ENCODE measurements at regions not wholly inside any gene's neighbourhood (a gene's known extent, or its start where the extent isn't known, plus 50 kb on each side); places are given as distances from the start of the nearest gene placed in this dataset.
"Not testable (repeated sequence)": the region's sequence is repeated elsewhere in the genome, so short reads cannot be mapped to it uniquely, and the experiment has no call there.

DNA sequence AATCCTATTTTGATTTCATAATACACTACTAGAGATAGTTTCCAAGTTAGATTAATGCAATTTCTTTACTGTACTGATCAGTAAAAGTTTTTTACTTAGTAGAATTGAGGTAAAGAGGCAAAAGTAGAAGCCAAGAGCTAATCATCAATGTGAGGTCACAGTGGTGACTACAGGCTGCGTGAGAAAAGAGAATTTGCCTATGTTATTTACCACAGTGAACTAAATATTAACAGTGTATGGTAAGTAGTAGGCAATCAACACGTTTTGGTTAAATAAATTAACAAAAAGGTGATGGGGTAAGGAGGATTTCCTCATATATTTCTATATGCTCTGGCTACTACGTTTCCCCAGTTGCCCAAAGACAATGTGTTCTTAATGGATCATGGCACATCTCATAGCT is 202.2 kb upstream of the CMC1 start:
- DNase-seq: no peak

DNA sequence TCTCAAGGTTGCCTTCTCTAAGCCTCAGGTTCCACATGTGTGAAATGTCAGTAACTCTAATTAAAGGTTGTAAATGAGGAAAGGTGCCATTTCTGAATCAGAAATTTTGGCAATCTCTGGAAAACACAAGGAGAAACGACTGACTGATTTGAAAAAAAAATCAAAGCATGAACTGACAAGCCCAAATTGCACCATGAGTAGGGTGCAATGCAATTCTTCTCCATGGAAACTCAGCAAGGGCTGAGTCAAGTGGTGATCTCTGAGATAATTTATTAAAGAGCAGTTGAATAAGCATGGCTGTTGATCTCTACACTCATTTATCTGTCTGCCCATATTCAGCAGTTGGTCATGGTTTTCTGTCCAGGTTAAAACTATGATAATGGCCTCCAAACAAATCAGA is 201.6 kb upstream of the CMC1 start:
- no peak for DNase-seq

DNA sequence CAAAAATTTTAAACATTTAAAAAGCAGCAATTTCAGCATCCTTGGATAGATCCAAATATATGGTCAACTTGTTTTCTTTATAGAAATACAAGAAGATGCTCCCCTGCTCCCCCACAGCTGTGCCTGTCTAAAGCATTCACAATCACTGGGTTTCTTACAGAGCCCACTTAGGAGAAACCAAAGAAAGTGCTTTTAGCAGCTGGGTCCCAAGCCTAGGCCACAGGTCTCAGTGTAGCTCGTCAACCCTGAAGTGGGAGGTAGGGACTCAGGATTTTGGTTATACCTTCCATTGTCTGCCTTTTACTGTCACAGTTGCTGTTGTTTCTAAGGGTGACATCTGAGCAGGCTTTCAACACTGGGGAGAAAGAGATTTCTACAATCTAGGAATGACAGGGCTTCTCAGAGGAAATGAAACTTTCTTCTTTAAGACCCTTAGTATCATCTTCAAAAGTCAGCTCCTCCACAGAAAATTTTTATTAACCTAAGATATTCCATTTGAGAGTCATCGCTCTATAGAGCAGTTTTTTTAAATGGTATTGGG is 199.3 kb upstream of the CMC1 start:
- DNase-seq: no peak

DNA sequence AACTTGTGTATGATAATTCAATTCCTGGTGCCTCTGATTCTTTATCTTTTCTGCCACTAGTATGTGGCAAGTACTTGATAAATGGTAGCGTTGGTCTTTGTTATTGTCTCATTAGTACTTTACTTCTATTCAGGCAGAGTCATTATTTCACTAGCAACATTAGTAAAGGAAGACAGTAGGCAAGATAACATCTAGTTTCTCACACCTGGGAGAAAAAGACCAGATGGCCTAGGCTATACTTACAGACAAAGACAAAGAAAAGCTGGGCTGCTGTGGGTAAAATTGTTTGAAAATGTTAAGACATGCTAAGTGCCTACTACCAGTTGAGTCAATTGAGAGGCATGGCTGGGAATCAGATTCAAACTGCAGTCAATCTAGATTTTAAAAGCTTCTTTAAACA is 198.7 kb upstream of the CMC1 start:
- no peak for DNase-seq

DNA sequence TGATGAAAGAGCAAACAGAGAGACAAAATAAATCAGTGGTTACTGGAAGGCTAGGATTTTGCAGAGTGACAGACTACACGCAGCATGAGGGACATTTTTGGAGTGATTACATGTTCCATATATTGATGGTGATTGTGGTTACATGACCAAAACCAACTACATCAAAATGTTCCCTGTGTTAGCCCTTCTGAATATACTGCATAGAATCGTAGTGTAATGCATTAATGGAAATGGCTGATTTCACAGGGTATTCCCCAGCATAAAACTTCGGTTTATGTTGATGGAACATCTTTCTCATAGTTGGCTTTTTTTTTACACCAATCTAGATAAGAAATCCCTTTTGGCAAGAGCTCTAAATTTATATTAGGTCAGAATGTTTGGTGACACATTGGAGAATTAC is 191.3 kb upstream of the CMC1 start:
- no peak for DNase-seq

DNA sequence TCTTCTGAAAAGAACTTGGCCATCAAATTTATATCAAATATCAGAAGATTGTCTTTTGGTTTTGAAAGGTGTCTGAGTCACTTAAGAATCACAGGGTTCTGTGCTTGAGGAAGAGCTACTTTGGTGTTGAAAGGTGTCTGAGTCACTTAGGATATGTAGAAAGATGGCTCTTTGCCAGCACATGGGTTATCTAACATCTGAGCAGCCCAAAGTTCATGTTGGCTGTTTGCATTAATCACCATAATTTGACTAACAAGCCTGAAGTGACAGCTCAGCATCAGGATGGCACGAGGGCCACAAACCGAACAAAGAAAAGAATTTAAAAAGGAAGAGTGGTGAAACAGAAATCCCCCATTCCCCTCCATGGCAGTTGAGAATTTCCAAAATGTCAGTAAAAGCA is 190.5 kb upstream of the CMC1 start:
- DNase-seq: peak; percentile 66

DNA sequence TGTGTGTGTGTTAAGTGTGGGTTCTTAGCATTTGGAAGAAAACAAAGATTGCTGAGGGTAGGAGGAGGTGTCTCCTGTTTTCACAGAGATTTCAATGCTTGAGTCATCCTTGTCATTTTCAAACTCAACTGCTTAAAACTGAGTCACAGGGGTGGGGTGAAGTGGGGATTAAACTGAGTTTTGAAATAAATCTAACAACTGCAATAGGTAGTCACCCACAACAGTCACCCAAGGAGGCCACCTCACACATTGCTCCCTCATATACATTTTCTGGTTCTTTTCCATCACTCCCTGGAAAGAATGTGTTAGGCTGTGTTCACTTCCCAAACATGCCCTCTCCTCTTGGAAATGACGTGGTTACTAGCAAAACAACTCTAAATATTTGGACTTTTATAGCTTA is 187.7 kb upstream of the CMC1 start:
- DNase-seq: peak; percentile 77

DNA sequence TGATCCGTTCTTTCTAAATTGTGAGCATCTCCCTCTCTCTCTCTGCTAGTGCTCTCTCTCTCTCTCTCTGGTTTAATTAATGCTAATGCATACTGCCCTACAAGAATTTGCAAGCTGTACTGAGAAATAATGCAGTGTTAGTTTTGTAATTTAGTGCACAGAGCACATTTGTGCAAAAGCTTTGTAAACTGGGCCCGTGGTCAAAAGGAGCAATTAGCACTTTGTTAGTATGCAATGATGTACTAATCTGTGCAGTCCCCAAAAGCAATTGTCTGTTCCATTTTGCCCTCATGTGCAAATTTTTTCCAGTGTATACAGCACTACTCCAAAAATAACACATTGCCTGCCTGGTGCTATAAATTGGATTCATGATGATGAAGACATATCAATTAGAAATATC is 184.6 kb upstream of the CMC1 start:
- DNase-seq: no peak

DNA sequence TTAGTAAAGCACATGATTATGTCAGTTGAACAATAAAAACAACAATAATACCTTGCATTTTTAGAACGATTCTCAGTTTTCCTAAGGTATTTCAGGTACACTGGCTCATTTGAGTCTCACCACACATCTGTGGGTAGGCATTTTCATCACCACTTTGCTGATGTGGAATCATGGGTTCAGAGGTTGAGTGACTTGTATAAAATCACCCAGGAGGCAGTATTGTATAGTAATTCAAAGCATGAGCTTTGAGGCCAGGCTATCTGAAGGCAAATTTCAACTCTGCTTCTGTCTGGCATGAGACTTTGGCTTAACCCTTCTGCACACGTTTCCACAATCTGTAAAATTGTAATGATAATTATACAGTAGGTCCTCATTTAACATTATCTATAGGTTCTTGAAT is 183.9 kb upstream of the CMC1 start:
- DNase-seq: no peak

DNA sequence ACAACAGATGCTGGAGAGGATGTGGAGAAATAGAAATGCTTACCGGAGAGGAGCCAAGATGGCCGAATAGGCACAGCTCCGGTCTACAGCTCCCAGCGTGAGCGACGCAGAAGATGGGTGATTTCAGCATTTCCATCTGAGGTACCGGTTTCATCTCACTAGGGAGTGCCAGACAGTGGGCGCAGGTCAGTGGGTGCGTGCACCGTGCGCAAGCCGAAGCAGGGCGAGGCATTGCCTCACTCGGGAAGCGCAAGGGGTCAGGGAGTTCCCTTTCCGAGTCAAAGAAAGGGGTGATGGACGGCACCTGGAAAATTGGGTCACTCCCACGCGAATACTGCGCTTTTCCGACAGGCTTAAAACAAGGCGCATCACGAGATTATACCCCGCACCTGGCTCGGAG is 182.2 kb upstream of the CMC1 start:
- DNase-seq: not testable (repeated sequence)

DNA sequence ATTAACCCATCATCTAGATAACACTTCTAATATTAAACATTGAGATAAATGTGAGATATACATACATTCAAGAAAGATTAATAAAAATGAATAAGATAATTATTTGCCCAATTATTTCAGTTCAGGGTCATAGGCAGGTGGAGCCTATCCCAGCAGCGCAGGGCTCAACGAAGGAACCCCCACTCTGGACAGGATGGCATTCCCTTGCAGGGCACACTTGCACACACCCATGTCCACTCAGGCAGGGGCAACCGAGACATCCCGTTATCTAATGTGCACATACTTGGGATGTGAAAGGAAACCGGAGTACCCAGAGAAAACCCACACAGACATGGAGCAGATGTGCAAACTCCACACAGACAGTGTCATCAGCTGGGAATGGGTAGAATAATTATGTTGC is 175.4 kb upstream of the CMC1 start:
- DNase-seq: no peak

DNA sequence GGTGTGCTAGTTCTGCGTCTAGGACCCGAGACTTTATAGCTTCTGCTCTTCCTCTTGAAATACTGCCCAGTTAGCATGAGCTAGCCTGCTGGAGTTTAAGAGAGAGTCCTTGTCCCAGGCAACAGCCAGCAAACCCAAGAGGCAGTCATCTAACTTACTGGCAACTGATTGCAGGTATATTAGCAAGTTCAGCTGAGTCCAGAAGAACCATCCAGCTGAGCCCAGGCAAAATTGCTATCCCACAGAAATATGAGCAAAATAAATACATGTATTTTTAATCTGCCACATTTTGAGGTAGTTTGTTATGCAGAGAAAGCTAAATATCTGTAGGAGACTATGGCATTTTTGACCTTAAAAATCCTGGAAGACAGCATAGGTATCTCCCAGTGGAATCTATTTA is 174.4 kb upstream of the CMC1 start:
- DNase-seq: no peak

DNA sequence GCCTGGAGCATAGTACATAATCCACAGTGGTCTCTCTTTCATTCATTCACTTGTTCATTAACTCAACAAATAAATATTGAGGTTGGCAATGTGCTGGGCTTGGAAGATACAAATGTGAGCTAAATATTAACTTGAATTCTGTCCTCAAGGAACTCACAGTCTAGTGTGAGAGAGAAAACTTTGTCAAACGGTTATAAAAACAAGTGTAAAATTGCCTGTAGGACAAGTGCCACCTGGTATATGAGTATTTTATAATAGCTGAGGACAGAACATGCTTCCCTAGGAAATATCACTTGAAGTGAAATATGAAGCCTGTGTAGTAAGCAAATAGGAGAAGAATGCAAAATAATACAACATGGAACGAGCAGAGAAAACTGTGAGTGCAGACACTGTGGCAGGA is 173.1 kb upstream of the CMC1 start:
- no peak for DNase-seq

DNA sequence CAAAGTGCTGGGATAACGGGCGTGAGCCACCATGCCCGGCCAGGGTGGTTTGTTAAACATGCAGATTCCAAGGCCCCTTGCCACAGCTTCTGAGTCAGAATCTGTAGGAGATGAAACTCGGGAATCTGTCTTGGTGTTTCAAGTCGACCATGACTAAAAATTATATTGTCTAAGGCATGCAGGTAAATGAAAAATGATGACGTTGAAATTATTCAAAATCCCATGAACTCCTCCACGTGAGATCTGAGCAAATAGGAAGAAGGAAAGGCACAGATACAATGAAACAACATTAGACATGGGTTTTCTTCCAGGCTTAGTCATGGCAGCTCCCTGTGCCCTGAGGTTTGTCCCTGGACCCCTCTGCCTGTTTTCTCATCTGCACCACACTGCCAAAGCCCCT is 172.0 kb upstream of the CMC1 start:
- DNase-seq: no peak

DNA sequence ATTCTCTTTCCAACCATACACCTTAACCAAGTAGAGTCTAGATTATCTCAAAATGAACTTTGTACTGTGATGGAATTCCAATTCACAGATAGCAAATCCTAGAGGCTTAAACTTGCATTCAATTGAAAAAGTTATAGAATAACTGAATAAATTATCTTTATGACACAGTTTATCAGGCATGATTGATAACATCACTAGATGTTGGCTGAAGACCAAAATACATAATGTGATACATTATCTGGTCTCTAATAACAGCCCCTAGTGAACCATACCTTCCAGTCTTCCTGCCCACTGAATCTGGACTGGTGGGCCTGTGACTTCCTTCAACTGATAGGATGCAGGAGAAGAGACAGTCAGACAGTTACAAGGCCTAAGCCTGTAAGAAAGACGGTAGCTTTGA is 165.2 kb upstream of the CMC1 start:
- no peak for DNase-seq

DNA sequence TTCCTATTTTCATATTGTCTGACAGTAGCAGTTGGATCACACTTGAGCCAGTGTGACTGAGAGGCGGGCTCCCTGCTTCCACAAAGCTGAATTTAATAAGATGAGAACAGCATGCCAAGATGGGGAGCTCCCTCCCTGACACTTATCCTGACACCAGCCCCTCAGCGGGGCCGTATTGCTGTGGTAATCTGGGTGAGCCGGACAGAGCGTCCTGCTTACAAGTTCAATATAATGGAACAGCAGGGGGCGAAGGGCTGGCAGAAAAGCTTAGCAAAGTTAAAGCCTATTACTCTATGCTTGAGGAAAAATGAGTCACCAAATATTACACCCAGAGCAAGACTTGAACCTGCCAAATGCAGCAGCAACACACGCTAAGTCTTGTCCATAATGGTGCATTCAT is 163.8 kb upstream of the CMC1 start:
- peak; percentile 3 for DNase-seq

DNA sequence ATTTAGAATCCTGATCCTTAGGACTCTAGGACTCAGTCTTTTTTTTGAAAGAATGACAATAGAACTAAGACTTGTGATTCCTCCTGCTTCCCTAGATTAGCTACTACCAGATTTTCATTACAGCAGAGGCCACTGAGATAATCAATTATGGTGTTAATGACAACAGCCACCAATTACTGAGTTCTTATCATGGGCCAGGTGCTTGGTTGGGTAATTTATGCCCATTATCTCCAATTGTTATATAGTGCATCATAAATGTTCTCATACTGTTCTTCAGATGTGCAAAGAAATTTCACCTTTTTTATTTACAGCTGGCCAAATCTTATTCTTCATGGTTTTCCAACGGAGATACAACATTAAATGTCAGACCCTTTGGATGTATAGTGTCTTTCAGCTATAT is 162.9 kb upstream of the CMC1 start:
- DNase-seq: no peak

DNA sequence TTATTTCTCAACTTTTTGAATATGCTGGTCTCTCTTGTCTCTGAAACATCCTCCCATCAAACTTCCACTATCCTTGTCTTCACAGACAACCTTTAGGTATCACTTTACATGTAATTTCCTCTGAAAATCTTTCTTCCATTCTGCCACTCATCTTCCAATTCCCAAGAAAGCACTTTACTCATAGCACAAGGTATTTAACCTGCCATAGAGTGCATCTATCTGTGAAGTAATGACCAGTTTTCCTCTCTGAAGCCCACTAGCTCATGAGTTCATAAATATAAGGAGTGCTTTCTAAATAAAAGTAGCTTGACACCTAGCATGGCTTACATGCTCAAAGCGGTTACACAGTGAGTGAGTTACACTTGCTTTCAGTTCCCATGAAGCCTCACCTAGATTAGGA is 160.7 kb upstream of the CMC1 start:
- DNase-seq: no peak

DNA sequence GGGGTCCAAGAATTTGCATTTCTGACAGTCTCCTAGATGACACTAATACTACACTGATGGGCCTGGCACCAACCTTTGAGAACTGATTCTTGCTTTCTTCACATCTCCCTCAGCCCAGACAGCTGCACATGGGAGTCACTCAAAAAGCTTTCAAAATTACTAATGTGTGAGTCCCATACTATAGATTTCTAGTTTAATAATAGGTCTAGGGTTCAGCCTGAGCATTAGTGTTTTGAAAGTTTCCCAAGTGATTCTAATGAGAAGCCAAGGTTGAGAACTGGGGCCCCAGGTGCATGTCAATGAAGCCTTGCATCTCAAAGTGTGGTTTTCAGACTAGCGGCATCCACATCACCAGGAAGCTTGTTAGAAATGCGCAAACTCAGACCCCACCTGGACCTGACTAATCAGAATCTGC is 159.9 kb upstream of the CMC1 start:
- no peak for DNase-seq

DNA sequence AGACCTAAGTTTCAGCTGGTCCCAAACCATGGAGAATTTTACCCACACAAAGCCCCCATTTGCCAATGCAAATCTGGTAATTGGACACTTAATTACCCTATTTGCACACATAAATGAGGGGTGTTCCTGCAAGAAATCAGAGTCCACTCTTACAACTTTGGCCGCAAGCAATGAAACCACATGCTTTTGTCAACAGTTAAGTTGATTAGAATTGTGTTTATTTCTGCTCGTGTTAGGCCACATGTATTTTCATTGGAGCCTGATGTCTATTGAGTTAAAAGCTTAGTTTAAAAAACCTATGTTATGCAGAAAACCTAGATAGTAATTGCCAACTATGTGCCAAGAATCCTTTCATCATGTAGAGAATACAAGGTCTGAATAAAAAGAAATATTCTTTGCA is 153.8 kb upstream of the CMC1 start:
- no peak for DNase-seq

DNA sequence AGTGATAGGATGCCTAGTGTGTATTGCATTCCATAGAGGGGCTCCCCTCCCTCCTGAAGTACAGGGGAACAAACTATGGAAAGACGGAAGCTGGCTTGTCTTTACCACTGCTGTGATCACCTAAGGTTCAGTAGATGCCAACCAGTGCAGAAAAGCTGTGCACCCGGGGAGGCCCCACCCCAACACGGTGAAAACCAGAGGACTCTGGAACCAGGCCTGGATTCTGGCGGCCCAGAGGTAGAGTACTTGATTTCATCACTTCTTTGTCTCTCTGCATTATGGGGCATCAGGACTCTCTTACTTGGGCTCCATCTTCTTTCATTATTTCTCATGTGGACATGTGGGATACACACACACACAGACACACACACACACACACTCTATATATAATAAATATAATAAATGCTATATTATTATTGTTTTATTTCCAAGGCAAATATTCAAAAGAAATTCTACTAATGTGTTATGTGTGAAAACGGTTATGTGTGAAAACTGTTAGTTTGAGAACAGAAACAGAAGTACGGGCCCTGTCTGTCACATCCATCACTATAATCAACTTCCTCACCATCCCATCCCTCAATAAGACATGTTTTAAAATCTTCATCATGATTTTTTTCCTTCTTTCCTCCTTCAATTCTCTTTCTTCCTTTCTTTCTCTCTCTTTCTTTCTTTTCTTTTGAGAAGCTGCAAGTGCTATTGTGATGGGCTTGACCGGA is 152.4 kb upstream of the CMC1 start:
- DNase-seq: no peak

DNA sequence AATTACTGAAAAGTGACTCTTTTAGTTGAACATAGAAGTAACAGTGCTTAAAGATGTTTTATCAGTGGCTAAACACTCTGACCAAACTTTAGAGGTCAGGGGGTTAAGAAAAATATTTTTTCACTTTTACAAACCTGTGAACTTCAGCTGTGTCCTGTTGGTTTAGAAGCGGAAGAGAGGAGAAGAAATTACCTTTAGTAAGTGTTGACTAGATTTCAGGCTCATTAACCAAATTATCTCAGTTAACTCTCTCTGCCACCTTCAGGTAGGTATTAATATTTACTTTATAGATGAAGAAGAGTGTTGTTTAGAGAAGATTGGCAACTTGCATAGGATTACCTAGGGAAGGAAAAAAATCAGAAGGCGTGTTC is 151.9 kb upstream of the CMC1 start:
- DNase-seq: no peak

DNA sequence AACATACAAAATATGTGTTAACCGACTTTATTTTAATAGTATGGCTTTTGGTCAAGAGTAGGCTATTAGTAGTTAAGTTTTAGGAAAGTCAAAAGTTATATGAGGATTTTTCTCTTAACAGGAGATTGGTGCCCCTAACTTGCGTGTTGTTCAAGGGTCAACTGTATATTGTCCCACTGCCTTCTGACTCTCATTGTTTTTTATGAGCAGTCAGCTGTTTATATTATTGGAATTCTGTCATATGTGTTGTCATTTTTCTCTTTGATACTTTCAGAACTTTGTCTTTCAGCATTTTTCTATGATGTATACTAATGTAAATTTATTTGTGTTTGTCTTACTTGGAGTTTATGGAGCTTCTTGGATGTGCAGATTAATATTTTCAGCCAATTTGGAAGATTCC is 142.1 kb upstream of the CMC1 start:
- no peak for DNase-seq

DNA sequence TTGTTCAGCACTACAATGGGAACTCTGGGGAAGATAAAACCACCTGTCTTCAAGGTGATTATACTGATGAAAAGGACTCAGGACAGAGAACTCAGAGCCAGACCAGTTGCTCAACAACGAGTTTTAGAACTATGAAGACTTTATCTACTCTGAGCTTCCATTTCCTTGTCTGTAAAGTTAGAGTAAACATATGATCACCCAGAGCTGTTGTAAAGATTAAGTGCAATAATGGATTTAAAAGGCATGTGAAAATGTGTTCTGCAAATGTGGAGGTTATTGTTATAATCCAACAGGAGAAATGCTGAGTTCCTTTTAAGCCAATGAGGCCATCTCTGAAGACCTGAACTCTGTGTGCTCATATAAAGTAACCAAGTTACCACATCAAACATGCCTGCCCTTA is 139.7 kb upstream of the CMC1 start:
- DNase-seq: no peak

DNA sequence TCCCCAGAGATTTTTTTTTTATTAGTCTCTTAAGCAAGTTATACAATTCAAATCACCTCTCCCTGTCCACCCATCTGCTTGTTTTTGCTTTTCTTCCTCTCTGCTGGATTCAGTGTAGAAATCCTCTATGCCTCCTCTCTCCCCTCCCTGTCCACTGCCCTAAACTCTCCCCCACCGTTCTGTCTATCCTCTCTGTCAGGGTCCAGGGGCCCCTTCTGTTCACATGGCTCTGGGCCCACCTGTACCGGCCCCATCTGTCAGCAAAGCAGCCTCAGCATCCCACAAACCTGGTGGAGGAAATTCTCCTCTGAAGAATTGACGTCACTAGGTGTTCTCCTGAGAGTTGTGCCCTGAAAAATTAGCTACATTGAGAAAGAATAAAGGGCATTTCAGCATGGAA is 137.6 kb upstream of the CMC1 start:
- DNase-seq: no peak
